SK-N-SH treated with all-trans-retinoic acid at 6 μM for 48 hours (cell line): ENCODE measurements at regions not wholly inside any gene's neighbourhood (a gene's known extent, or its start where the extent isn't known, plus 50 kb on each side); places are given as distances from the start of the nearest gene placed in this dataset.

Experiments used
- GLIS3 ChIP-seq: fragments of 250-450 bp; sonication (Bioruptor Pico); IDR thresholded peaks from 2 replicates; pipeline ENCODE4 v1.5.0; 2020; ENCODE audit warnings: mild to moderate bottlenecking, moderate library complexity
- TCF4 ChIP-seq: fragments of 250-450 bp; sonication (Bioruptor Pico); IDR thresholded peaks from 2 replicates; pipeline ENCODE4 v1.8.0; 2021; ENCODE audit warnings: mild to moderate bottlenecking, moderate library complexity, borderline replicate concordance
- ZFP3 ChIP-seq: fragments of 250-450 bp; sonication (Bioruptor Pico); IDR thresholded peaks from 2 replicates; pipeline ENCODE4 v1.5.0; 2020; ENCODE audit warnings: mild to moderate bottlenecking, moderate library complexity
- TF ChIP-seq, protein P1 (sequence below): fragments of 250-450 bp; sonication (Bioruptor Pico); IDR thresholded peaks from 2 replicates; pipeline ENCODE4 v1.8.0; 2020; ENCODE audit warnings: mild to moderate bottlenecking, moderate library complexity, borderline replicate concordance

DNA sequence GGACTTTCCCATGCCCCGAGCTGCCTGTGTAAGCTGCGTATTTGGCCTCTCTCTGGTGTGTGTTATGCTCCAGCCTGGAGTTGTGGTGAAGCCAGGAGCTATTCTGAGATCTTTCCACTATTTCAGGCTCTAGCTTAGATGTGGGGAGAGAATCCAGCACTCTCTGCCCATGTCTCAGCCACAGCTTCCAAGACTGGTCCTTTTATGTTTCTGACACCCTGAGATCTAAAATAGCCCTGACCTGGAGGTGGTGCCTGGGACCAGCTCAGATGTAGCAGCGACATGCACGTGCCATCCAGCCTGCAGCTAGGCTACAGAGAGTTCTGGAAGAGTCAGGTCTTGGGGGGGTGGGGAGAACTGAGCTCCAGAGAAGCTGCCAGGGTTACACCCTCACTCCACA lies 76.5 kb downstream of the TENT5C start:
- TF ChIP-seq TCF4 (no peak), GLIS3 (CRISPR knock-in tag) (no peak), ZFP3 (CRISPR knock-in tag) (no peak)
- TF ChIP-seq, protein P1, sequence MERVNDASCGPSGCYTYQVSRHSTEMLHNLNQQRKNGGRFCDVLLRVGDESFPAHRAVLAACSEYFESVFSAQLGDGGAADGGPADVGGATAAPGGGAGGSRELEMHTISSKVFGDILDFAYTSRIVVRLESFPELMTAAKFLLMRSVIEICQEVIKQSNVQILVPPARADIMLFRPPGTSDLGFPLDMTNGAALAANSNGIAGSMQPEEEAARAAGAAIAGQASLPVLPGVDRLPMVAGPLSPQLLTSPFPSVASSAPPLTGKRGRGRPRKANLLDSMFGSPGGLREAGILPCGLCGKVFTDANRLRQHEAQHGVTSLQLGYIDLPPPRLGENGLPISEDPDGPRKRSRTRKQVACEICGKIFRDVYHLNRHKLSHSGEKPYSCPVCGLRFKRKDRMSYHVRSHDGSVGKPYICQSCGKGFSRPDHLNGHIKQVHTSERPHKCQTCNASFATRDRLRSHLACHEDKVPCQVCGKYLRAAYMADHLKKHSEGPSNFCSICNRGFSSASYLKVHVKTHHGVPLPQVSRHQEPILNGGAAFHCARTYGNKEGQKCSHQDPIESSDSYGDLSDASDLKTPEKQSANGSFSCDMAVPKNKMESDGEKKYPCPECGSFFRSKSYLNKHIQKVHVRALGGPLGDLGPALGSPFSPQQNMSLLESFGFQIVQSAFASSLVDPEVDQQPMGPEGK, result no peak
